ENCODE measurements at regions not wholly inside any gene's neighbourhood (a gene's known extent, or its start where the extent isn't known, plus 50 kb on each side); places are given as distances from the start of the nearest gene placed in this dataset.

GRCh38 chr6:9647071-9647445 is 767.8 kb downstream of the TFAP2A start:
- TF ChIP-seq ZBTB2 (CRISPR knock-in tag; IDR thresholded peaks at IDR 0.05; ENCODE audit: low read depth): no peak
- Histone ChIP-seq H3K4me3 (replicated peaks in 1 of 3; ENCODE audit: insufficient read depth in 1 of 3, low read depth in 2 of 3, low read length in 3 of 3) (no peak overlapping the region), H4K20me1 (ENCODE audit: insufficient read depth, low read length) (no peaks in the 10 kb centered on the region), H3K27me3 (ENCODE audit: control insufficient read depth in 1 of 2, insufficient read depth in 2 of 2, low read length in 2 of 2) (no peaks in the 10 kb centered on the region), H3K36me3 (replicated peaks in 1 of 2; ENCODE audit: control insufficient read depth in 1 of 2, insufficient read depth in 2 of 2, low read length in 2 of 2) (no peaks in the 10 kb centered on the region), H3K9ac (ENCODE audit: insufficient read depth, low read depth, low read length) (no peak overlapping the region), H3K79me2 (ENCODE audit: insufficient read depth, low read length) (no peaks in the 10 kb centered on the region), H3K9me3 (ENCODE audit: low read length) (peaks cover 78% of the 10 kb centered on the region), H3K27ac (ENCODE audit: extremely low read length, insufficient read depth, low read length) (no peak overlapping the region), H3K4me1 (ENCODE audit: insufficient read depth, low read length) (no peaks in the 10 kb centered on the region), H2AFZ (ENCODE audit: low read length) (no peak overlapping the region), H3K4me2 (ENCODE audit: low read depth, low read length) (no peak overlapping the region)
- in situ Hi-C loops (cut with HindIII; ENCODE audit: extremely low pct_ligation_motif_present, low pct_unique_long_range_greater_than_20kb) (no loop called here), intact Hi-C loops (cut with micrococcal nuclease; ENCODE audit: unreplicated experiment) (no loop called here)
- ChIA-PET CTCF (ENCODE audit: low intra/inter-chr PET ratio, low total read pairs) (no interaction called here), POLR2A (no interaction called here)
- ATAC-seq (no peak), DNase-seq (ENCODE audit: low spot score) (no peak), FAIRE-seq (no peak)
- no TSS peak for BruUV-seq (replicated peaks)

GRCh38 chr6:9646342-9647070 is 768.4 kb downstream of the TFAP2A start:
- no peaks in the 10 kb centered on the region for H4K20me1 ChIP-seq (ENCODE audit: insufficient read depth, low read length)
- no peaks in the 10 kb centered on the region for H3K79me2 ChIP-seq (ENCODE audit: insufficient read depth, low read length)
- whole genome bisulfite sequencing (ENCODE audit: low lambda C conversion rate): under 1% methylated on average over 4 of the region's 4 CpGs
- no peak overlapping the region for H3K4me3 ChIP-seq (replicated peaks in 1 of 3; ENCODE audit: insufficient read depth in 1 of 3, low read depth in 2 of 3, low read length in 3 of 3)
- H3K4me1 ChIP-seq (ENCODE audit: insufficient read depth, low read length): no peaks in the 10 kb centered on the region
- no peaks in the 10 kb centered on the region for H3K36me3 ChIP-seq (replicated peaks in 1 of 2; ENCODE audit: control insufficient read depth in 1 of 2, insufficient read depth in 2 of 2, low read length in 2 of 2)
- peaks cover 78% of the 10 kb centered on the region for H3K9me3 ChIP-seq (ENCODE audit: low read length)
- H2AFZ ChIP-seq (ENCODE audit: low read length): no peak overlapping the region
- no peak for ATAC-seq
- FAIRE-seq: no peak
- no peak for DNase-seq (ENCODE audit: low spot score)
- no peaks in the 10 kb centered on the region for H3K27me3 ChIP-seq (ENCODE audit: control insufficient read depth in 1 of 2, insufficient read depth in 2 of 2, low read length in 2 of 2)
- in situ Hi-C loops (cut with HindIII; ENCODE audit: extremely low pct_ligation_motif_present, low pct_unique_long_range_greater_than_20kb) (no loop called here), intact Hi-C loops (cut with micrococcal nuclease; ENCODE audit: unreplicated experiment) (no loop called here)
- ChIA-PET CTCF (ENCODE audit: low intra/inter-chr PET ratio, low total read pairs) (no interaction called here), POLR2A (no interaction called here)
- H3K9ac ChIP-seq (ENCODE audit: insufficient read depth, low read depth, low read length): no peak overlapping the region
- BruUV-seq (replicated peaks): no TSS peak
- no peak overlapping the region for H3K27ac ChIP-seq (ENCODE audit: extremely low read length, insufficient read depth, low read length)
- no peak for TF ChIP-seq ATF7-NPFF (CRISPR knock-in tag; IDR thresholded peaks at IDR 0.05; ENCODE audit: low read depth)
- TF ChIP-seq ZUFSP (CRISPR knock-in tag; IDR thresholded peaks at IDR 0.05; ENCODE audit: borderline replicate concordance): no peak
- no peak for TF ChIP-seq TARDBP (CRISPR knock-in tag; IDR thresholded peaks at IDR 0.05)
- H3K4me2 ChIP-seq (ENCODE audit: low read depth, low read length): no peak overlapping the region

Data from HepG2 (cell line).